ENCODE measurements at regions not wholly inside any gene's neighbourhood (a gene's known extent, or its start where the extent isn't known, plus 50 kb on each side); places are given as distances from the start of the nearest gene placed in this dataset.
"Not testable (repeated sequence)": the region's sequence is repeated elsewhere in the genome, so short reads cannot be mapped to it uniquely, and the experiment has no call there.

DNA sequence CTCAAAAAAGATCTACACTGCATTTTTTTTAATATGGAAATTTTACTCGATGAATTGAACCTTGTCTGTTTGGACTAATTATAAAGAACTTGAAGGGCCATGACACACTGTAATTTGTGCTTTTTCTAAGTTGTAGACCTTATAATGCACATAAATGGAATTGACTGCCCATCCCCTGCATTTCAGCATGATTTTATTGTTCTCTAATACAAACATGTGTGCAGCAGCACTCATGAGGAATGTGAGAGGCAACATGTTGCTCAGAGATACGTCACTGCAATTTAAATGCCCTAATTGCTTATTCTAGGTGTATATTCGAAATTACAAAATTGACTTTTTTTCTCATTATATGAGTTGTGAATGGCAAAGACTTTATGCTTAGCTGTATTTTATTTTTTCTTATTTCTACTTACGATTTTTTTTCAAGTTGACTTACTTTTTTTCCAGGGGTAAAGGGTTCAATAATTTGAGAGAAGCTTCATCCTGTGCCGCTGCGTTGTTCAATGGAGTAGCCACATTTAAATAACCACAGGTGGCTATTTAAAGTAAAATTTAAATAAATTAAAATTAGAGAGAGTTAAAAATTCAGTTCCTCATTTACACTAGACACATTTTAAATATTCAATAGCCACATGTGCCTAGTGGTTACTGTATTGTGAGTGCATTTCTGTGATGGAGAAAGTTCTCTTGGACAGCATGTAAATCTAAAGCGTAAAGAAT lies 1346.4 kb downstream of the ROBO1 start:
- DNase-seq (ENCODE audit: low read depth), result no peak

DNA sequence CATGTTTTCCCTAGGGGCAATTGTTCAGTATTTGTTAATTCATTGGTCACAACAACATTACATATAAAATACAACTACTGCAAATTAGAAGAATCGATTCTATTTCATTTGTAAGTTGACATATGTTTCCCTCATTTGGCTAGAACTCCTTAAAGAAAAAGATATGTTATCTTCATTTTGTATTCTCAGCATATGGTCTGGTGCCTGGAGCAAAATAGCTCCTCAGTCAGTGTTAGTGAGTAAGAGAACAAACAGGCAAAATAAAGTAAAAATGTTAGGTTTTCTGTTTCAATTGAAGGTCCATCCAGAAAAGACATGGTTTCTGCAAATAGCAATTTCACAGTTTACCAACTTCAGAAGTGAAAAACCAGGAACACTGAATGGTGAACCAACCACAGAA lies 1343.1 kb downstream of the ROBO1 start:
- no peak for DNase-seq (ENCODE audit: low read depth)

DNA sequence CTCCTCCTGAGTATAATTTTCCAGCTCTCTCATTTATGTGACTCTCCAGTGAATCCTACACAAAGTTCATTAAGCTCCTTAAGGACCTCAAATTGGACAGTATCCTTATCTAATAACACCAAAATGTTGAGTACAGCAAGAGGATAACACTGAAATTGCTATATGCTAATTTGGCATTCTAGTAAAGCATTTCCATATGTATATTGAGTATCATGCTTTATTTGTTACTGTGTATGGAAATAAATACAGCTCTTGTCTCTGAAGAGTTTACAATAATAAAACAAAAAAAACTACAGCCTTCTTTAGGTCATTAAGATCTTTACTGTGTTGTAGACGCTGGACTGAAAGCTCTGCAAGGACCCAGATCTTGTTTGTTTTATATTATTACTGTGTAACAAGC lies 1341.3 kb downstream of the ROBO1 start:
- DNase-seq (ENCODE audit: low read depth), result no peak

DNA sequence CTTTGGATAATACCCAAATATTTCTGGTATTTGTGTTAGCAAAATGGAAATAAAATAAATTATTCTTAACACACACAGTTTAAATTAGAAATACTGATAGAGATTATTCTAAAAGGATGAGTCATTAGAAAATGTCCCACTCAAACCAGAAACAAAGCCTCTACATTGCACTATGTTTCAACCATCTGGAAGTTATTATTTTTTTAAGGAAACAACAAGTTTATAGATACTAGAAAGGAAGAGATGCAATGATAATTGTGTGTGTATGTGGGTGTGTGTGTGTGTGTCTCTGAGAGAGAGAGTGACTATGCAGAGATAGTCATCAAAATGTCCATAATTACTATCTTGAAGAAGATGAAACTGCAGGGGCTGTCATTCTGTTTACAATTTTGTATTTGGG lies 1340.5 kb downstream of the ROBO1 start:
- DNase-seq (ENCODE audit: low read depth), result peak; percentile 33

DNA sequence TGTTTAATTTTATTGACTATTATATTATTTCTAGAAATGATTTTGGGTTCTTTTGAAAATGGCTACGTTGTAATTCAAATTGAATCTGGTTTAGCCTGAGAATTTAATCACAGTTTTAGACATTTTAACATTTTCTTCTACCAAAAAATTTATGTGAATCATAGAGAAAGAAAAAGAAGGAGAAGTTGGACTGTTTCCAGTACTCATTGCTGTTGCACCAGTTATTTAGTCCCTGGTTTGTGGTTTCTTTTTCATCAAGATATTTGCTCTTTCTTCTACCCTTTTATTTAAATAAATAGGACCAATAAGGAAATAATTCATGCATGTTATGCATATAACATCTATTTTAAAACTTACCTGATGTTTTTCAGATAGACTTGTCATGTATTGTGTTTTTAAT lies 1337.1 kb downstream of the ROBO1 start:
- no peak for DNase-seq (ENCODE audit: low read depth)

DNA sequence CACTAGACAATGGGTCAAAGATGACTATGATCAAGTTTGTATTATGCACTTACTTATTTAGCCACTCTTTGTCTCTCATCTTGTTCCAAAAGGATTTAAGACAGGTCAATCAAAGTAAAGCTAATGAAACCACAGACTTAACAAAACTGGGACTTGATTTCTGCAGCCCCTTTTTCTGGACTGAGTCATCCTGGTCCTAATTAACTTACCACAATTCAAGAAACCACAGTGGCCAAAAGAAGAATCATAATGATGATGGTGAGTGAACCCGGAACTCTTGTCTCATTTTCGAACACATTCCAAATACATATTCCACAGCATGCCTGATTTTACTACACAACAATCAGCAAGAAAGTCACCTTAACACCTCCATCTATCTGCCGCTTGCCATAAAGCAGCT lies 1333.0 kb downstream of the ROBO1 start:
- no peak for DNase-seq (ENCODE audit: low read depth)

DNA sequence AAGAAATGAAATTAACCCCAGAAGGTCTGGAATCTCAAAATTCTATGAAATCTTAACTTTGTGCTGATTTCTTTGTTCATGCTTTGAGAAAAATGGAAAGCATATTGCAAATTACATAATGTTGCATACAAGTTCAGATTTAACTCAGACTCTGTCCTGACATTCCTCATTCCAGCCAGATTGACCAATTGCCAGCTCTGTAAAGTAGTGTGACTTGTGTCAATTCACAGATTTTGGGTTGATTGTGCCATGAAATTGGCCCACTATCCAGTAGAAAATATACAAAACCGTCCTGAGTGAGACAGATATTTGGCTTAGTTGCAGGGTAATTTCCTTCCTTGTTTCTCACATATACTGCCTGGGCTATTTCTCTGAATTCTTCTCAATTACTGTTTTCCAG lies 1312.6 kb downstream of the ROBO1 start:
- DNase-seq (ENCODE audit: low read depth), result no peak

DNA sequence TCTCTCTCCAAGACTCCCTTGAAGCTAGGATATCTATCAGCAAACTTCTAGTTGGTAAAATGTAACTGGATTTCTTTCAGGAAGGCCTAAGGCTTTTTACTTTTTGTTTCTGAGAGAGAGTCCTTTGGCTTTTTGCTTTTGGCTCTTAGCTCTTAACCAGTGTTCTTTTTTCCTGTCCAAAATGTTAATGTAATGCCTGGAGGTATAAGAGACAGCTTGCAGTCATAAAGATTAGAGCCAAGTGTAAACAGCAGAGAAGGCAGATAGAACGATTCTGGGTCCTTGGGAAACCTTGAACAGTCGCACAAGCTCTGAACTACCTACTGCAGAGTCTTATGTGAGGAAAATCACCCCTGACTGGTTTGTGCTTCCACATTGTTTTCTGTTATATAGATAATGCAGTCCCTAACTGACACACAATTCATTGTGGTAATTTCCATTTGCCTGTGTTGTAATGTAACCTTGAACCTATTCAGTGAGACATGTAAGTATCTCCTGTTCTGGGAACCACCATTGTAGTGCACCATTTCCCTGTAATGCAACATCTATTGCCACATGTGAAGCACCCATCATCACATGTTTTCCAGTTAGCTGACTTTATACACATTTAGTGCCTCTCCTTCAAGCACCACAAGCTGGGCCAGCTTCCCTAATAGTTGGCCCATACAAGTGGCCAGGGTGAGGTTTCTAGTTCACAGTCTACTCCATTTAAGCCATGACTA lies 1311.9 kb downstream of the ROBO1 start:
- DNase-seq (ENCODE audit: low read depth), result no peak

DNA sequence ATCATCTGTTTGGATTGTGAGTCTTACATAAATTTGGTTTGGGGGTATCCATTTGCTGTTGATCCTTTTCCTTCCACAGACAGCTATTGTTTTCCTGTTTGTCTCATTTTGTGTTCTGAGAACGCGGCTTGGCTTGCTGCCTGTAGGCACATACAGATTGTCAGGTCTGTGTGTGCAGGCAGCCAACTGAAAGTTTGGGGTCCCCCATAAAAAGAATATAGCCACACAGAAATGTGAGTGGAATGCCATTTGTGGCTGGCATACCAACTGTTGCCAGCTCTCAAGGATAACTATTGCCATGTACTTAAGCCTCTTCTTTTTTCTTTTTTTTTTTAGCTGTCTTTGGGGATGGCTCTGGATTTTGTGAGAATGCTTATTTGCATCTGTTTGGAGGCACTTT lies 1308.0 kb downstream of the ROBO1 start:
- no peak for DNase-seq (ENCODE audit: low read depth)

DNA sequence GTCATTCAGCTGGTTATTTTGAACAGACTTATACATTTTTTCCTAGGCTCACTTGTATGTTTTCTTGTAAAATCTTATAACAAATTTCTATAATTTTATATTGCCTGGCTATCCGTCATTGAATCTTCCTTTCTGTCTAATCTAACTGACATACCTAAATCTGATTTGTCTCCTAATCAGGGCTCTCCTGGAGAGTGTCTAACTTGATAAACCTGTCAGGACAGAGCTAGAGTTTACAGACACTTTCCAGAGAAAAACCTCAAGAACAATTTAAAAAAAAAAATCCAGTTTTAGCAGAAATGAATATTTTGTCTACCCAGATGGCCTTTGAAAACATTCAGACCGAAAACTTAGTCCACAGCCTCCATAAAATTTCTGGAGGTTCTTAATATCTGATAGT lies 1305.8 kb downstream of the ROBO1 start:
- DNase-seq (ENCODE audit: low read depth), result no peak

DNA sequence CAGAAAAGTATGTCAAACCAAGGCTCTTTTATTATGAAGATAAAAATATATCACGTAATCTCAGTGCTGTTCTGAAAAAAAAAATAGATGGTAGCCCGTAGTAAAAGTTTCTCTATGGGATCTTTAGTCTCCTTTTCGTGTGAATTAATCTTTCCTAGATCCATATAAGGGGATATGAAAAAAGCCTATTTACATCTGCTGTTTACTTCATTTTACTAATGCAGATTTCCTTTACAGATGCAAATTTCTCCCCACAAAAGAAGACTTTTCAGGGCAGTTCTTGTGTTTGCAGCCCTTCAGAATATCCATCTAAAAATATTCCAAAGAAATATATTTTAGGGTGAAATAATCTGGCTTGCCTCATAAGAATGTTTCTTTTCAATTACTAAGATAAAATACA lies 1291.7 kb downstream of the ROBO1 start:
- DNase-seq (ENCODE audit: low read depth), result no peak

DNA sequence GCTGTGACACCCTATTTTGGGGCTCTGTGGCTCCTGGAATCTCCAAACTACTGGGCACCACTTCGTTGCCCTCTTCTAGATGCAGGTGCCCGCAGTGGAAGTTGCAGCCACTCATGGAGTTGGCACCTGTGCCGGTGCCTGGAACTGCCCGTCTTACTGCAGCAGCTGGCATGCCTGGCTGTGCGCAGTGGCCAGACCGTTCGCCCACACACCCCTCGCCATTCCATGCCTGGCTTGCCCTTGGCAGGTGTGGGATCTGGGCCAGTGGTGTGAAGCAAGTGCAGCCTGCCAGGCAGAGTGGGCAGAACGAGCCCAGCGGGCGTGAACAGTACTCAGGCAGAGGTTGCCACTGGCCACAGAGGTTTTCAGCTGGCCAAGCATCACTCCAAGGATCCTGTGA lies 1286.7 kb downstream of the ROBO1 start:
- no peak for DNase-seq (ENCODE audit: low read depth)

DNA sequence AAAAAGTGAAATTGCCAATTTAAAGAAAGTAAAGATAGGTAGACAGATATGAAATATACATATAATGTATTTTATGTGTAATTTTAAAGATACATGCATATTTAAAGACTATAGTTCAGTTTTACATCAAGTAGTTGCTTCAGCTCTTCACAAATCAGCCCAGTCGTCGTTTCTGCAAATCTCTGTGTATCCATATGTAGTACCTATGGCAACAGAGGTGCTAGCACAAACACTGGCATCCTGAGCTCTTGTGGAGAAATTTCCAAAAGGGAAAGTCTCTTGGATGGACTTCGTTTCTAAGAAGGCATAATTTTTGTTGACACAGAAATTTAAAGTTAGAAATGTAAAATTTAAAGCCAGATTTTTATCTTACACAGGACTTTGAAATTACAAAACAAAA lies 1284.7 kb downstream of the ROBO1 start:
- no peak for DNase-seq (ENCODE audit: low read depth)

DNA sequence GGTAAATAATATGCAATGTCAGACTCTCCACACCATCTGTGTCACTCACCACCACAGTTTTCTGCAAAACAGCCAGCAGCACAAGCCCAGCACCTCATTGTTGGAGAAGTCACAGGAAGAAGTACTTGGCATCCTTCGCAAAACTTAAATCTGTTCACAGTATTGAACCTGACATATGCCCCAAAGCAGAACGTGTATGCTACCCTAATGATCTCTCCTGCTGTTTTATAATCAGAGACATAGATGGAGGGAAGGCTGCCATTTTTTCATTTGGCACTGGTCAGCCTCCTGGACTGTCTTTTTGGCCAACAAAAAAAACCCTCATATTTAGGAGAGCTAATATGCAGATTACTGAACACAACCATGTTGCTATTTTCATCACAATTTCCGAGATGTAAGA lies 1272.9 kb downstream of the ROBO1 start:
- DNase-seq (ENCODE audit: low read depth), result no peak

DNA sequence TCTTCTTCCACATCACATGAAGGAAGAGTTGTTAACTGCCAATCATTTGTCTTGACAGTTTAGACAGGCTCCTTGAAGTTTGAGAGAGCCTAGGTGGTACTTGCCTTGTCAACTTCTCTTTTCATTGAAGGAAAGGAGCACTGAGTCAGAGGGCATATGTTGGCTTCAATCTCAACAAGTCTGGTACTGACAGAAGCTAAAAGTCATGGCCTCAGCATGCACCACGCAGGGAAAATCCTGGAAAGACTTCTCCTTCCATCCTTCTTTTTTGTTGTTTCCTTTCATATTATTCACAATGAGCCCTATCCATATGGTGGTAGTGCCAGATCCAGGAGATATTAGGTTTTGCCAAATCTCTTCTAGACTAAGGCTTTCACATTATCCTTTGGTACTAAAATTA lies 1272.5 kb downstream of the ROBO1 start:
- no peak for DNase-seq (ENCODE audit: low read depth)

DNA sequence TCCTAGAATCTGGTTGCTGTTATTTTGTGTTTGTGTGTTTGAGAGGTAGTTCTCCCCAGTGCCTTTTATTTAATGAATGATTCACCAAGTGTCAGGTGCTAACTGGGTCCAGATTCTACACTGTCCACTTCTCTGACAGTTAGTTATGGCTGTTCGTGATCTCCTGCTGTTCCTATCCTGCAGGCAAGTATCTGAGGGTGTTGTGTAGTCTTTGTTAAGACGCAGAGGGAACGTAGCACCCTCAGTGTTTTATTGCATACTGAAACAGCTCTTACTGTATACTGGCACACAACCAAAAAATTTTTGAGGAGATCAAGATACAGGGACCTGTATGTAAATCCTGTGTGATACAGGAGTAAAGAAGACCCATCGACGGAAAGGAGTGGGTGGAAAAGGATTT lies 1271.3 kb downstream of the ROBO1 start:
- no peak for DNase-seq (ENCODE audit: low read depth)

DNA sequence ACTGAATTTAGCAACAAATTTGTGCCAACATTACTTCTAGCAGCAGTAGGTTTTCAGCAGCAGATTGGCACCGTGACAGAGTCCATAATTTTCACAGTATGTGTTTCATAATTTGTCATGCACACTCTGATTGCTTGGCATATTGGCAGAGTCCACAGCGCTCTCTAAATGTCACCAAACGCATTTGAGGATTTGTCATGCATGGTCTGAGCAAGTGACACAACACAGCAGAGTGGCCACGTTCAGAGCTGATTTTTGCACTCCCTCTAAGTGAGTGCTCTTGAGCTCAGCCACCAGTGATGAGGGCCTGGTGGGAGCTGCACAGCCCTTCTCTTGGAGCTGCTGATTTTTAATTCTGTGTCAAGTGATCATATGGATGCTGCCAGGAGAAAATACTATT lies 1270.8 kb downstream of the ROBO1 start:
- no peak for DNase-seq (ENCODE audit: low read depth)

DNA sequence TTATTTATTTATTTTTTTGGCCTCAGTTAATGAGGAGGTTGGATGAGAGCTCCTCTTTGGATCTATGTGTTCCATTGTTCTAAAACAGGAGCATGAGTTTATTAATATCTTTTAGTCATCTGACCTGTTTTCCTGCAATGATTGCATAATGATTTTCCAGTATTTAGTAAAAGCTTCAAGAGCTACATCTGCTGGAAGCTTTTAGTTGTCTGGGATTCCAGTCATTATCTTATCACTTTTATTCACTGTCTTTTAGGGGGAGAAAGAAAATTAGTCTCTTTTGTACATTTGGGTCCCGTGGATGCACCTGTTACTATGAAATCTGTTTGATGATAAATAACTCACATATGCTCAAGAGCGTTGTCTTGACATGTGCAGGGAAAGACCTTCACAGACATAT lies 1270.0 kb downstream of the ROBO1 start:
- peak; percentile 28 for DNase-seq (ENCODE audit: low read depth)

DNA sequence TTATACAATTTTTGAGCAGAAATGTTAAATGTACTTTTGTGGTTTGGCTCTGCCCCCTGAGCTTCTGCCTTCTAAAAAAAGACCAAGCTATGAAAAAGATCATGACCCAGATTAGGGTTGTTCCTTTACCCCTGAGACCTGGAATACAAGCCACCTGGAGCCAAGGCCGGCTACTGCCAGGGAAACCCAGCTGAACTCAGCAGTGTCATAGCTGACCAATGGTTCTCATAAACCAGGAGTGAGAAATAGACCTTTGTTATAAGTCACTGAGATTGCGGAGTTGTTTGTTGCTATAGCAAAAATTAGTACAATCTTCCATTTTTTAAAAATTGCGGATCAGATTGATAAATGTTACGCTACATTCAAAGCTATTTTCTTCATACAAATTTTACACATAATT lies 1261.7 kb downstream of the ROBO1 start:
- DNase-seq (ENCODE audit: low read depth), result no peak

DNA sequence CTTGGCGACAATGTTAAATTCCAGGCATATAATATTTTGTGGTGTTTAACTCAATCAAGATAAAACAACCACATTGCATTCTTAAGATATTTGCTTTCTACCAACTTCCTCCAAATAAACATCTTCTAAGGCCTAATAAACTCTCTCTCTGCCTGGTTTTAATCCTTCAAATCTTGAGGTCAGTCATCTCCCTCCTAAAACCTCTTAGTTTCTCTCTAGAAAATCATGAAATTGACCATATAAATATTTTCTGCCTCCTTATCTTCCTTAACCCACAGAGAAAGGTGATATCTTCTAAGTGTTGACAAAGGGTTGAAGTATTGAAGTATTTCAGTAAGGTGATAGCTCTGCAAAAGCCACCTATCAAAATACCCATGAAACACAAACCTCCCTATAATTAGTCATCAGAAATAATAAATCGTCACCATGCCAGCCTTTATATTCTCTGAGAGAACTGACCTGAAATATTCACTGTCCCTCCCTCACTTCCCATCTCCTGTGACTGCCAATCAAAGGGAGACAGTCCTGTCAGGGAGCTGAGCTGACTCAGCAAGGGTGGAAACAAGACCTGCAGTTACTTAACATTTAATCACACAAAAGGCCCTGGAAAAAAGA lies 1261.1 kb downstream of the ROBO1 start:
- DNase-seq (ENCODE audit: low read depth), result no peak

DNA sequence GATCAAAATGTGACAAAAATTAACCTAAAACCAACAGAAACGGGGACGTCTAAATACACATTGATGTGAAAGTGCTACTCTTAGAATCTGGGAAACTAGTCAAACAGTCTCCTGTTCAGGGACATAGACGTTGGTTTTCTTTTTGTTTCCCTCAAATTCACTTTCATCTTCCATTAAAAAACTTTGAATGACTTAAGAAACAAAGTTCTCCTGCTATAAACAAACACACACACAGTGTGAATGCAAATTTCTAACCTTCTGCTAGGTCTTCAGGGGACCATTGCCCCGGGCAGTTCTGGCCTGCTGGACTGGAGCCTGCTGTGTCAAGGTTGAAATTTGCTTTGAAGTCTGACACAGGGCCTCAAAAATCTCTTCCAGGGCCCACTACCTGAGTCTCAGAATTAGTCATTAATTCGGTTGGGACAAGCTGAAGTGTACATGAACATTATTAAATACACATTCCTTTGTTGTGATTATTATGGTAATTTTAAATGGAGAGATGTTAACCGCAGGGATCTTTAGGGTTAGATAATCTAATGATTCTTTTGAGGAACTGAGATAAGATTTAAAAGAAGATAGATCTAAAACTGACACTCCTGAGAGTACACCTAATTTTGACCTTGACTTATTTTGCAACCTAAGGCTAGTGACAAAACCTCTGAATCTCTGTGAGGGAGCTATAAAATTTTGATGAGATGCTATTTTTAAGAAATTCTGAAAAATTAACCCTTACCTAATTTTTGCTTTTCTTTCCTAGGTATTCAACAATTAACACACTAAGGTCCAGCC lies 1260.4 kb downstream of the ROBO1 start:
- DNase-seq (ENCODE audit: low read depth), result no peak

DNA sequence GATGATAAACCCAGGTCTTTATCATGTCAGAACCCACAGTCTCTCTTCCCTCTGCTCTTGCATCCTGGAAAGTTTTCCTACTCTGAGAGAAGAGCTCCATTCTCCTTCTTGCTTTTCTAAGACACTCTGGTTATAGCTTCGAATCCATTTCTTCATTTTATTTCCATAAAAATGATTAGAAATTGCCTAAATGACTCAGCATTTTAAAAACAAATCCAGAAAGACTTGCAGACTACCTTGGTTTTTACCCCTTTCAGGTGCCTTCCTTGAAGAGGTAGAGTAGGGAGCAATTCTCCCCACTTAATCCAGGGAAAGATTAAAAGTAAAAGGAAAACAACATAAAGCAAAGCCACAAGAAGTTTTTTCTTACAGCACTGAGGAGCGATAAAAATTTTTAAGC lies 1256.0 kb downstream of the ROBO1 start:
- DNase-seq (ENCODE audit: low read depth), result no peak

DNA sequence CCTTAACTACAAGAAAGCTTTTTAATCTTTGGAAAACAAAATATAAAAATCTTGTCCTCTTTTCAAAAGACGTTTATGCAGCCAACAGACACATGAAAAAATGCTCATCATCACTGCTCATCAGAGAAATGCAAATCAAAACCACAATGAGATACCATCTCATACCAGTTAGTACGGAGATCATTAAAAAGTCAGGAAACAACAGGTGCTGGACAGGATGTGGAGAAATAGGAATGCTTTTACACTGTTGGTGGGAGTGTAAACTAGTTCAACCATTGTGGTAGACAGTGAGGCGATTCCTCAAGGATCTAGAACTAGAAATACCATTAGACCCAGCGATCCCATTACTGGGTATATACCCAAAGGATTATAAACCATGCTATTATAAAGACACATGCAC lies 1255.0 kb downstream of the ROBO1 start:
- not testable (repeated sequence) for DNase-seq (ENCODE audit: low read depth)

All from fibroblast of gingiva (primary cell).